ENCODE measurements at regions not wholly inside any gene's neighbourhood (a gene's known extent, or its start where the extent isn't known, plus 50 kb on each side); places are given as distances from the start of the nearest gene placed in this dataset.

DNA sequence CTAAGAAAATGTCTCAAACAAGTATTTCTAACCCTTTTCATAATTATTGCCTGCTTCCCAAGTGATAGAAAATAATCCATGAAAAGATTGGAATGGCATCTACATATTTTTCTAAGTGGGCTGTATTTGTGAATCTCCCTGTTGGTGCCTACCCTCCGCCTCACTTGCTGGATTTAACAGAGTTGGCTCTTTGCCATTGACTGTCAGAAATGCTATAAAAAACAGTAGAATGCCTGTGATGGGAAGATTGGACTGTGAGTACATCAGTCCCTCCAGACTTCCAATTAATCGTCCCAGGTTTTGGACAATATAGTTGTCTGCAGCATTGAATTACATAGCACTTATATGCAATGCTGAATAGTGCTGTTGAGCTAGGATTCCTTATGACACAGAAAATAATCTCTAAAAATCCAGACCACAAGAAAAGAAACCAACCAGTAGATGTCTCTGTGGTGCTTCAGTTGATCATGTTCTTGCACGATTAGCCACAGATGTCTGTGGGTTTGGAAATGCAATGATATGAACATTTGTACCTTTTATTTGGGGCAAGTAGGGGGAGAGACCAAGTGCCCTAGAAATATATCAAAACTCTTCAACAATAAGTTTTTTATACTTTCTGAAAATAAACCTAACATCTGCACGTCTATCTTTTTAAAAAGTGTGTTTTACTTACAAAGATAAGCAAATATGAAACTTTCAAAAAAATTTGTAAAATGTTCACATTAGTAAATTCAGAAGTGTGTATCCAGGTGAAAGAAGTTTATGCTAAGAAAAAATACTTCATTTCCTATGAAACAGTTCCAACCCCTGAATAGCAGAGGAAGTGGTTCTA, 88.5 kb downstream of the DYNAP start:
- TF ChIP-seq, protein P1, sequence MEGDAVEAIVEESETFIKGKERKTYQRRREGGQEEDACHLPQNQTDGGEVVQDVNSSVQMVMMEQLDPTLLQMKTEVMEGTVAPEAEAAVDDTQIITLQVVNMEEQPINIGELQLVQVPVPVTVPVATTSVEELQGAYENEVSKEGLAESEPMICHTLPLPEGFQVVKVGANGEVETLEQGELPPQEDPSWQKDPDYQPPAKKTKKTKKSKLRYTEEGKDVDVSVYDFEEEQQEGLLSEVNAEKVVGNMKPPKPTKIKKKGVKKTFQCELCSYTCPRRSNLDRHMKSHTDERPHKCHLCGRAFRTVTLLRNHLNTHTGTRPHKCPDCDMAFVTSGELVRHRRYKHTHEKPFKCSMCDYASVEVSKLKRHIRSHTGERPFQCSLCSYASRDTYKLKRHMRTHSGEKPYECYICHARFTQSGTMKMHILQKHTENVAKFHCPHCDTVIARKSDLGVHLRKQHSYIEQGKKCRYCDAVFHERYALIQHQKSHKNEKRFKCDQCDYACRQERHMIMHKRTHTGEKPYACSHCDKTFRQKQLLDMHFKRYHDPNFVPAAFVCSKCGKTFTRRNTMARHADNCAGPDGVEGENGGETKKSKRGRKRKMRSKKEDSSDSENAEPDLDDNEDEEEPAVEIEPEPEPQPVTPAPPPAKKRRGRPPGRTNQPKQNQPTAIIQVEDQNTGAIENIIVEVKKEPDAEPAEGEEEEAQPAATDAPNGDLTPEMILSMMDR (IDR thresholded peaks at IDR 0.05; ENCODE audit: low read depth, low read length), result peak; percentile 39; the same call in 1 of the 2 replicates
- no peak overlapping the region for H3K4me3 ChIP-seq (ENCODE audit: low read depth, low read length)

DNA sequence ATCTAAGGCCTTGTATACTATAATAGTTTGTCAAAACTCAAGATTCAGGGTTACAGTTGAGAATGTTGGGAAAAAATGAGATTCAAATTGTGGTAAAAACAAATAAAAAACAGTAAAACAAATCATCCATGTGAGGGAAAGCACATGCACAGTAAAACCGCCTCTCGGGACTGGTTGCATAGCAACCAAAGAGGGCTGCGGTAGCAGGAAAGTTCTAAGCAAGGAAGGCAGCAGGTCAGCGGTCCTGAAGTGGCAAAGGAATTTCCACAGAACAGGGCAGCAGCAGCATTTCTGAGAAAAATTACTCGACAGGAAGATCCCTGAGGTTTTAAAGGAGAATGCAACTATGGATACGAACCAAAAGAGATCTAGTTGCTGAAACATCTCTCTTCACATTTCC, 93.7 kb downstream of the DYNAP start:
- no peak overlapping the region for H3K4me3 ChIP-seq (ENCODE audit: low read depth, low read length)
- TF ChIP-seq, protein P1 (IDR thresholded peaks at IDR 0.05; ENCODE audit: low read depth, low read length), result no peak

DNA sequence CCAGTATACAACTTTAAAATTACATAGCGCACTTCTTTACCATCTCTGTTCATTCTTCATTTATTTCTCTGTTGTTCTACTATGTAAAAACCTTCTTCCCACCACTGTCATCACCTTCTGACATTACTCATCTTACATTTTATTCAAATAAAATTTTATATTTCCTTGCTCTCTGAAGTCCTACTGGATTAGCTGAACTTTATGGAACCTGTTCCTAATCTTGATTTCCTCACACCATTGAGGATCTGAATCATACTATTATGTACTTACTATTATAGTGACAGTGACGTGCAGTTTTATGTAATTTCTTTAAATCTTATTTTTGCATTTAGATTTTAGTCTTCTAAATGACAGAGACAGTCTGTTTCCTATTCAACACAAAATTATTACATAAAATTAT, 98.3 kb downstream of the DYNAP start:
- no peak overlapping the region for H3K4me3 ChIP-seq (ENCODE audit: low read depth, low read length)
- TF ChIP-seq, protein P1 (IDR thresholded peaks at IDR 0.05; ENCODE audit: low read depth, low read length), result no peak

DNA sequence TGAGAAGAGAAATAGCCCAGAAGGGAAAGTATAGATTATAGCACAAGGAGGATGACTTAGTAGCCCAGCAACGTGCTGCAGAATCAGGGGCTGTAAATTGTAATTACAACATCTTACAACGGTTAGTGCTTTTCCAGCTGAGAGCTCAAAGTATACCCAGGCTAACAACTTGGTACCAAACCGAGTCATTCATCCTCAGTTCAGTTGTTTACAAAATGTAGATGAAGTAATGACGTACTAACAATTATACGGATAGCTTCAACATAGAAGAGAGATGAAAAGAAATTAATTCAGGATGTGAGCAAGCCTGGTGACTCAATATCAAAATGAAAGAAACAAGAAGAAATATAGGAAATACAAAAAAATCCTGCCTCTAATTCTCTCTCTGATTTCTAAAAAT, 99.2 kb downstream of the DYNAP start:
- TF ChIP-seq, protein P1 (IDR thresholded peaks at IDR 0.05; ENCODE audit: low read depth, low read length), result no peak
- no peak overlapping the region for H3K4me3 ChIP-seq (ENCODE audit: low read depth, low read length)

DNA sequence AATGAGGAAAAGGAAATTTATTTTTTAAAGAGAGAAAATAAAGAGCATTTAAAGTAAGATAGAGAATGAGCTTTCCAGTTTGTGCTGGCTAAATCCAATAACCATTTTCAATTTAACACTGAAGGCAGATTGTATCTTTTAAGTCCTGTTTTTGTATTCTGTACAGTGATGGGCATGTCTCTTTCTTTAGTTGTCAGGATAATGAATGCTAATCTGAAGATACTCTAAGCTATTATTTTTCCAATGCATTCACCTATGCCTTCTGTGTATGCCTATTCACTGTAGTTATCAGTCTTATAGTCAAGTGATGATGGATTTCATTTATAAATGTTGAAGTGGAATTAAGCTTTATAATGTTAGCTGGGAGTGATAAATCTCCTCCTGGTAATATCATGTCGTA, 101.4 kb downstream of the DYNAP start:
- no peak overlapping the region for H3K4me3 ChIP-seq (ENCODE audit: low read depth, low read length)
- TF ChIP-seq, protein P1 (IDR thresholded peaks at IDR 0.05; ENCODE audit: low read depth, low read length), result no peak

DNA sequence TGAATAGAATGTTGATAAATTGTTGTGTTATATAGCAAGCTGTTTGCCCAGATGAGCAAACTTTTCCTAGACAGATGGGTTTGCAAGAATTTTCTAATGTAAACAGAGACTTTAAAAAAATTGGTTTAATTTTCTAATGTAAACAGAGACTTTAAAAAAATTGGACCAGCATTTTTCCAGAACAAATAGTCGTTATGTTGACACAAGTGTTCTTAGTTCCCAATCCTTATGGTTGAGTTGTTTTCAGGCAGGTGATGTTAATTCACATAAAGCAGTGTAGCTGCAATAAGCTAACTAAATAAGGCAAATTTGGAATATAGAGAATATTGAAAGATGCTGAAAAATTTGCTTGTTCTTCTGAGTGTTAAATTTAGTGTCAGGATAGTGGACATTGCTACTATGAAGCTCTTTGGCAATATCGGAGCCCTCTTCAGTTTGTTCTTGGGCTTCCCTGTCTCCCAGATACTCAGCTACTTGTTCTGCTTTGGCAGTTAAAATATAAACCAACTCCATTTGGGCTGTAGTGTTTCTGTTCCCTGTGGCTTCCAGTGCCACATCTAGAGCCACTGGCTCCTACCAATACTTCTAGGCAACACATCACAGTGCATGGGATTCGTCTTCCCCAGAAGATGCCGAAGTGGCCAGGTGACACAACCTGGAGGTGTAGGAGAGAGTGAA, 105.7 kb downstream of the DYNAP start:
- TF ChIP-seq, protein P1 (IDR thresholded peaks at IDR 0.05; ENCODE audit: low read depth, low read length), result no peak
- H3K4me3 ChIP-seq (ENCODE audit: low read depth, low read length), result no peak overlapping the region

DNA sequence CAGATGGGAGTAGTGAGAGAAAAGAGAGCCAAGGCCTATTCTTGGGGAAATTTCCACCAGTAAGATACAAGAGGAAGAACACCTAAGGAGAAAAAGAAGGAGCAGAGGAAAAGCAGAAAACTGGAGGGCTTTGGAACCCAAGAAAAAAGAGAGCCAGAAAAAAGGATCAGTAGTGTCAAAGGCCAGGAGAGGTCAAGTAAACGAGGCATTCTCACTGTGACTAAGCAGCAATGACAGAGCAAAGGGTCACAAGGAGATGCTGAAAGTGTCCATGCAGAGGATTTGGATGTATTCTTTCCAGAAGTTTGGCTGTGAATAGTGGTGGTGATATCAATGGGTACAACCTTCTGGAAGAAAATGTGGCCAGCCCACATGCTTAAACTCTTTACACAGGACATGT, 109.5 kb downstream of the DYNAP start:
- no peak overlapping the region for H3K4me3 ChIP-seq (ENCODE audit: low read depth, low read length)
- TF ChIP-seq, protein P1 (IDR thresholded peaks at IDR 0.05; ENCODE audit: low read depth, low read length), result no peak

Data from WI38 (cell line).